HEK293T (cell line): ENCODE measurements at regions not wholly inside any gene's neighbourhood (a gene's known extent, or its start where the extent isn't known, plus 50 kb on each side); places are given as distances from the start of the nearest gene placed in this dataset.

Experiments used
- BHLHE40 ChIP-seq: fragments of 450-650 bp; IDR thresholded peaks from 2 replicates; pipeline ENCODE4 v1.6.1; 2016; ENCODE audit warnings: mild to moderate bottlenecking, moderate library complexity, borderline replicate concordance
- ELF4 ChIP-seq: fragments of 450-650 bp; IDR thresholded peaks from 2 replicates; pipeline ENCODE4 v1.6.1; 2017; ENCODE audit warnings: antibody characterized with exemption
- FOXA1 ChIP-seq: fragments of 450-650 bp; IDR thresholded peaks from 2 replicates; pipeline ENCODE4 v1.6.1; 2016; ENCODE audit warnings: mild to moderate bottlenecking
- HDGF ChIP-seq: fragments of 450-650 bp; IDR thresholded peaks from 2 replicates; pipeline ENCODE4 v1.6.1; 2017; ENCODE audit warnings: antibody characterized with exemption, borderline replicate concordance
- LEF1 ChIP-seq: fragments of 450-650 bp; IDR thresholded peaks from 2 replicates; pipeline ENCODE4 v1.6.1; 2017; ENCODE audit warnings: mild to moderate bottlenecking, borderline replicate concordance
- SP1 ChIP-seq: fragments of 450-650 bp; IDR thresholded peaks from 2 replicates; pipeline ENCODE4 v1.6.1; 2017
- ZNF384 ChIP-seq: fragments of 450-650 bp; IDR thresholded peaks from 2 replicates; pipeline ENCODE4 v1.6.1; 2016

DNA sequence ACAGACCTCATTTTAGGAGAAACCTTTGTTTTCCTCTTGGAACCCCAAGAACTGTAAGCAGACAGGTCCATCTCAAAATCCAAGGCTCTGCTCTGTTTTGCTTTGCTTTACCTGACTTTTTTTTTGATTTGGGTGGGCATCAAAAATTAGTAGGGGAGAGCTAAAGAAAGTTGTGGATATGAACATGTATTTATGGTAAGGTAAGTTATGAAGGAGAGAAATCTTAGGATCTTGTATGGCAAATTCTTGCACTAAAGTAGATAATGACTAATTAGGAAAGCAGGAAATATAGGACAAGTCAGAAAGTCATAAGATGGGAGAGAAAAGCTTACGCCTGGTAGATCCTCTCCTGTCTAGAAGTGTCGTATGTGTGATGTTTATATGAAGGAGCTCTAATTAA, 116.1 kb upstream of the VPREB1 start:
- TF ChIP-seq ELF4 (no peak), SP1 (no peak), ZNF384 (no peak), LEF1 (no peak), FOXA1 (no peak), HDGF (no peak), BHLHE40 (no peak)
